HG03378 (cell line): ENCODE measurements at regions not wholly inside any gene's neighbourhood (a gene's known extent, or its start where the extent isn't known, plus 50 kb on each side); places are given as distances from the start of the nearest gene placed in this dataset.
"Not testable (repeated sequence)": the region's sequence is repeated elsewhere in the genome, so short reads cannot be mapped to it uniquely, and the experiment has no call there.

Experiments
- ATAC-seq: cut with Tn5 transposase; IDR thresholded peaks from one replicate; pipeline ENCODE4 v1.9.1; 2021; ENCODE audit warnings: mild to moderate bottlenecking, moderate library complexity; ENCODE audit not compliant: unreplicated experiment

GRCh38 chr15:92803852-92804609 is 96.1 kb upstream of the CHD2 start:
- ATAC-seq = peak; percentile 36

- not testable (repeated sequence) for ATAC-seq
Observed at GRCh38 chr15:92804610-92804936, 95.6 kb upstream of the CHD2 start.

GRCh38 chr15:92805080-92805690 is 94.9 kb upstream of the CHD2 start:
- ATAC-seq = no peak

- ATAC-seq = not testable (repeated sequence)
Observed at GRCh38 chr15:92806171-92806570, 94.0 kb upstream of the CHD2 start.

GRCh38 chr15:92806763-92807162 is 93.4 kb upstream of the CHD2 start:
- ATAC-seq = no peak

- no peak for ATAC-seq
Observed at GRCh38 chr15:92807971-92808571, 92.1 kb upstream of the CHD2 start.

GRCh38 chr15:92808598-92809063 is 91.5 kb upstream of the CHD2 start:
- ATAC-seq = peak; percentile 0

- ATAC-seq = peak; percentile 81
Observed at GRCh38 chr15:92809064-92809879, 90.9 kb upstream of the CHD2 start.

- no peak for ATAC-seq
Observed at GRCh38 chr15:92809880-92810361, 90.2 kb upstream of the CHD2 start.

- ATAC-seq = no peak
Observed at GRCh38 chr15:92810418-92811138, 89.5 kb upstream of the CHD2 start.

- ATAC-seq = no peak
Observed at GRCh38 chr15:92811148-92811913, 88.8 kb upstream of the CHD2 start.

- no peak for ATAC-seq
Observed at GRCh38 chr15:92812271-92812670, 87.9 kb upstream of the CHD2 start.

GRCh38 chr15:92813485-92813884 is 86.6 kb upstream of the CHD2 start:
- ATAC-seq = no peak

- ATAC-seq = no peak
Observed at GRCh38 chr15:92817339-92817886, 82.7 kb upstream of the CHD2 start.

- no peak for ATAC-seq
Observed at GRCh38 chr15:92818651-92819277, 81.4 kb upstream of the CHD2 start.

GRCh38 chr15:92819278-92820235 is 80.6 kb upstream of the CHD2 start:
- ATAC-seq = no peak

- peak; percentile 67 for ATAC-seq
Observed at GRCh38 chr15:92820236-92821021, 79.7 kb upstream of the CHD2 start.
